Ecto neural progenitor cell (in vitro differentiated cells): ENCODE measurements at regions not wholly inside any gene's neighbourhood (a gene's known extent, or its start where the extent isn't known, plus 50 kb on each side); places are given as distances from the start of the nearest gene placed in this dataset.
"Not testable (repeated sequence)": the region's sequence is repeated elsewhere in the genome, so short reads cannot be mapped to it uniquely, and the experiment has no call there.

Source experiments
- DNase-seq: peaks from one replicate; pipeline ENCODE4 v3.0.0-alpha.2; 2018; ENCODE audit warnings: low spot score

- no peak for DNase-seq
These were observed 332.4 kb upstream of the MYT1L start for GRCh38 chr2:2663401-2664036.

- DNase-seq, result no peak
These were observed 331.8 kb upstream of the MYT1L start for GRCh38 chr2:2662847-2663356.

- DNase-seq, result no peak
These were observed 331.2 kb upstream of the MYT1L start for GRCh38 chr2:2662037-2662846.

GRCh38 chr2:2660789-2661355, 329.8 kb upstream of the MYT1L start:
- no peak for DNase-seq

- no peak for DNase-seq
These were observed 326.3 kb upstream of the MYT1L start for GRCh38 chr2:2657121-2657962.

- no peak for DNase-seq
These were observed 325.3 kb upstream of the MYT1L start for GRCh38 chr2:2656115-2657011.

GRCh38 chr2:2655453-2656114, 324.5 kb upstream of the MYT1L start:
- no peak for DNase-seq

- DNase-seq, result no peak
These were observed 322.2 kb upstream of the MYT1L start for GRCh38 chr2:2653231-2653630.

GRCh38 chr2:2650608-2651375, 319.7 kb upstream of the MYT1L start:
- no peak for DNase-seq

GRCh38 chr2:2649109-2650072, 318.3 kb upstream of the MYT1L start:
- DNase-seq, result no peak

GRCh38 chr2:2648094-2648493, 317.0 kb upstream of the MYT1L start:
- DNase-seq, result no peak

GRCh38 chr2:2647141-2647541, 316.1 kb upstream of the MYT1L start:
- no peak for DNase-seq

- DNase-seq, result no peak
These were observed 315.5 kb upstream of the MYT1L start for GRCh38 chr2:2646433-2647051.

GRCh38 chr2:2645162-2645855, 314.2 kb upstream of the MYT1L start:
- DNase-seq, result no peak

- not testable (repeated sequence) for DNase-seq
These were observed 313.7 kb upstream of the MYT1L start for GRCh38 chr2:2644751-2645150.

GRCh38 chr2:2644040-2644439, 313.0 kb upstream of the MYT1L start:
- no peak for DNase-seq
